SK-N-SH treated with all-trans-retinoic acid at 6 μM for 48 hours (cell line): ENCODE measurements at regions not wholly inside any gene's neighbourhood (a gene's known extent, or its start where the extent isn't known, plus 50 kb on each side); places are given as distances from the start of the nearest gene placed in this dataset.

Source experiments
- ATAC-seq: fragments of 200-7000 bp; cut with Tn5 transposase; 3 replicates; pipeline ENCODE4 v1.9.1; 2020; ENCODE audit warnings: mild to moderate bottlenecking, moderate library complexity
- ARNTL ChIP-seq: fragments of 450-650 bp; formaldehyde crosslinking; IDR thresholded peaks from 2 replicates; pipeline ENCODE4 v1.5.0; 2020; ENCODE audit warnings: low read depth, mild to moderate bottlenecking, moderate library complexity, borderline replicate concordance
- BACH2 ChIP-seq: fragments of 250-450 bp; sonication (Bioruptor Pico); IDR thresholded peaks from 2 replicates; pipeline ENCODE4 v1.9.0; 2021; ENCODE audit warnings: mild to moderate bottlenecking, borderline replicate concordance
- CSDC2 ChIP-seq: fragments of 250-450 bp; sonication (Bioruptor Pico); IDR thresholded peaks from 2 replicates; pipeline ENCODE4 v1.5.0; 2020; ENCODE audit warnings: mild to moderate bottlenecking, moderate library complexity
- CSRNP3 ChIP-seq: fragments of 250-450 bp; sonication (Bioruptor Pico); IDR thresholded peaks from 2 replicates; pipeline ENCODE4 v1.5.1; 2021; ENCODE audit warnings: mild to moderate bottlenecking, moderate library complexity
- ESRRG ChIP-seq: fragments of 250-450 bp; sonication (Bioruptor Pico); IDR thresholded peaks from 2 replicates; pipeline ENCODE4 v1.6.1; 2021; ENCODE audit warnings: mild to moderate bottlenecking
- ISL1 ChIP-seq: fragments of 250-450 bp; sonication (Bioruptor Pico); IDR thresholded peaks from 2 replicates; pipeline ENCODE4 v2.1.2; 2022; ENCODE audit warnings: mild to moderate bottlenecking, moderate library complexity
- OSR1 ChIP-seq: fragments of 250-450 bp; sonication (Bioruptor Pico); IDR thresholded peaks from 2 replicates; pipeline ENCODE4 v1.8.0; 2022; ENCODE audit warnings: moderate library complexity, mild to moderate bottlenecking, inconsistent platforms
- PATZ1 ChIP-seq: fragments of 250-450 bp; sonication (Bioruptor Pico); IDR thresholded peaks from 2 replicates; pipeline ENCODE4 v1.8.0; 2020; ENCODE audit warnings: mild to moderate bottlenecking, moderate library complexity, borderline replicate concordance
- POU6F1 ChIP-seq: fragments of 250-450 bp; sonication (Bioruptor Pico); IDR thresholded peaks from 2 replicates; pipeline ENCODE4 v1.8.0; 2021; ENCODE audit warnings: low read depth, mild to moderate bottlenecking, moderate library complexity, borderline replicate concordance
- PPARA ChIP-seq: fragments of 250-450 bp; sonication (Bioruptor Pico); IDR thresholded peaks from 2 replicates; pipeline ENCODE4 v1.5.0; 2020; ENCODE audit warnings: mild to moderate bottlenecking, borderline replicate concordance
- RARB ChIP-seq: fragments of 250-450 bp; sonication (Bioruptor Pico); IDR thresholded peaks from 2 replicates; pipeline ENCODE4 v1.8.0; 2021; ENCODE audit warnings: mild to moderate bottlenecking, moderate library complexity
- TCF4 ChIP-seq: fragments of 250-450 bp; sonication (Bioruptor Pico); IDR thresholded peaks from 2 replicates; pipeline ENCODE4 v1.8.0; 2021; ENCODE audit warnings: mild to moderate bottlenecking, moderate library complexity, borderline replicate concordance
- TOX ChIP-seq: fragments of 250-450 bp; sonication (Bioruptor Pico); IDR thresholded peaks from 2 replicates; pipeline ENCODE4 v1.8.0; 2021; ENCODE audit warnings: mild to moderate bottlenecking, moderate library complexity, borderline replicate concordance
- TSHZ2 ChIP-seq: fragments of 250-450 bp; sonication (Bioruptor Pico); IDR thresholded peaks from 2 replicates; pipeline ENCODE4 v1.5.0; 2020; ENCODE audit warnings: mild to moderate bottlenecking, moderate library complexity
- ZC3H10 ChIP-seq: fragments of 250-450 bp; sonication (Bioruptor Pico); IDR thresholded peaks from 2 replicates; pipeline ENCODE4 v1.5.1; 2021; ENCODE audit warnings: mild to moderate bottlenecking, moderate library complexity
- ZFP3 ChIP-seq: fragments of 250-450 bp; sonication (Bioruptor Pico); IDR thresholded peaks from 2 replicates; pipeline ENCODE4 v1.5.0; 2020; ENCODE audit warnings: mild to moderate bottlenecking, moderate library complexity
- ZFP30 ChIP-seq: fragments of 450-650 bp; formaldehyde crosslinking; IDR thresholded peaks from 2 replicates; pipeline ENCODE4 v1.5.0; 2022; ENCODE audit warnings: mild to moderate bottlenecking, moderate library complexity
- ZNF565 ChIP-seq: fragments of 450-650 bp; formaldehyde crosslinking; conservative IDR thresholded peaks from 2 replicates; pipeline ENCODE4 v1.5.0; 2020; ENCODE audit warnings: low read depth, mild to moderate bottlenecking, moderate library complexity
- ZNF8 ChIP-seq: fragments of 450-650 bp; formaldehyde crosslinking; IDR thresholded peaks from 2 replicates; pipeline ENCODE4 v1.5.0; 2020; ENCODE audit warnings: mild to moderate bottlenecking, moderate library complexity

GRCh38 chr14:104246401-104247335, 108.3 kb downstream of the KIF26A start:
- no peak for ATAC-seq
- TF ChIP-seq ESRRG (CRISPR knock-in tag) (no peak), ZFP30 (CRISPR knock-in tag) (no peak), PATZ1 (CRISPR knock-in tag) (no peak), ZC3H10 (CRISPR knock-in tag) (no peak), ZNF565 (CRISPR knock-in tag) (no peak), CSRNP3 (CRISPR knock-in tag) (no peak), TOX (CRISPR knock-in tag) (no peak), POU6F1 (no peak), PPARA (no peak), CSDC2 (CRISPR knock-in tag) (no peak), ARNTL (no peak)
- TF ChIP-seq, all 23 proteins: peak for 0

- ATAC-seq: no peak
- TF ChIP-seq RARB (CRISPR knock-in tag) (no peak), TCF4 (no peak), OSR1 (CRISPR knock-in tag) (no peak), ZNF565 (CRISPR knock-in tag) (no peak), CSRNP3 (CRISPR knock-in tag) (no peak), PPARA (no peak), BACH2 (CRISPR knock-in tag) (no peak), ZNF8 (CRISPR knock-in tag) (no peak), ISL1 (CRISPR knock-in tag) (no peak), ZFP3 (CRISPR knock-in tag) (no peak), TSHZ2 (CRISPR knock-in tag) (no peak)
Observed at GRCh38 chr14:104247336-104248202, 109.2 kb downstream of the KIF26A start.
